PC-9 (cell line): ENCODE measurements at regions not wholly inside any gene's neighbourhood (a gene's known extent, or its start where the extent isn't known, plus 50 kb on each side); places are given as distances from the start of the nearest gene placed in this dataset.

Experiments used
- BruUV-seq: library from RNA; stranded (reverse); fragments of 400-500 nt; replicated peaks from 2 replicates; lab custom pipeline; 2021; lab: Mats Ljungman, UMichigan
- CTCF ChIA-PET: fragments of 300-600 bp; sonication (Branson Sonifier 250); formaldehyde crosslinking; loops from one replicate; lab custom pipeline; 2022; ENCODE audit warnings: antibody characterized with exemption; lab: Charles Lee
- POLR2A ChIA-PET: fragments of 300-600 bp; sonication (Branson Sonifier 250); formaldehyde crosslinking; loops from one replicate; lab custom pipeline; 2022; ENCODE audit warnings: antibody characterized with exemption; ENCODE audit not compliant: unreplicated experiment; lab: Charles Lee
- DNase-seq, 2 experiments: peaks; one replicate each; pipeline versions ENCODE4 v3.0.0 to v3.0.0-alpha.2; 2015 to 2022; ENCODE audit warnings: mixed read lengths in 1 of 2
- H2AFZ ChIP-seq: fragments of 200-600 bp; sonication (generic); 2 replicates; pipeline ENCODE4 v1.8.1; 2017; ENCODE audit warnings: antibody characterized with exemption
- H3F3A ChIP-seq: fragments of 200-600 bp; sonication (generic); 2 replicates; pipeline ENCODE4 v1.8.1; 2017; ENCODE audit warnings: antibody characterized with exemption, mild to moderate bottlenecking, low read depth; ENCODE audit not compliant: insufficient read depth
- H3K27ac ChIP-seq: fragments of 200-600 bp; sonication (generic); 2 replicates; pipeline ENCODE4 v1.6.1; 2016; ENCODE audit warnings: mixed run types
- H3K27me3 ChIP-seq: fragments of 200-600 bp; sonication (generic); 2 replicates; pipeline ENCODE4 v1.6.1; 2016; ENCODE audit warnings: low read depth, mixed run types; ENCODE audit not compliant: insufficient read depth
- H3K36me3 ChIP-seq: fragments of 200-600 bp; sonication (generic); 2 replicates; pipeline ENCODE4 v1.6.1; 2016; ENCODE audit warnings: low read depth, mixed run types
- H3K4me1 ChIP-seq: fragments of 200-600 bp; sonication (generic); replicated peaks from 2 replicates; pipeline ENCODE4 v1.6.1; 2016; ENCODE audit warnings: mixed run types; ENCODE audit not compliant: insufficient read depth
- H3K4me2 ChIP-seq: fragments of 200-600 bp; sonication (generic); 2 replicates; pipeline ENCODE4 v1.6.1; 2017; ENCODE audit warnings: mixed run types
- H3K4me3 ChIP-seq: fragments of 200-600 bp; sonication (generic); 2 replicates; pipeline ENCODE4 v1.6.1; 2016; ENCODE audit warnings: mixed run types
- H3K79me2 ChIP-seq: fragments of 200-600 bp; sonication (generic); 2 replicates; pipeline ENCODE4 v1.6.1; 2017; ENCODE audit warnings: low read depth, mixed run types
- H3K9me2 ChIP-seq: fragments of 200-600 bp; sonication (generic); 2 replicates; pipeline ENCODE4 v1.8.1; 2017; ENCODE audit warnings: mild to moderate bottlenecking; ENCODE audit not compliant: insufficient read depth
- H3K9me3 ChIP-seq: fragments of 200-600 bp; sonication (generic); 2 replicates; pipeline ENCODE4 v1.8.1; 2016; ENCODE audit warnings: low read depth; ENCODE audit not compliant: insufficient read depth
- H4K20me1 ChIP-seq: fragments of 200-600 bp; sonication (generic); 2 replicates; pipeline ENCODE4 v1.8.1; 2017; ENCODE audit not compliant: insufficient read depth
- CTCF ChIP-seq: fragments of 200-600 bp; sonication (generic); conservative IDR thresholded peaks from 2 replicates; pipeline ENCODE4 v1.6.1; 2017; ENCODE audit warnings: mixed run types, antibody characterized with exemption, mild to moderate bottlenecking, moderate library complexity
- EZH2 ChIP-seq: fragments of 200-600 bp; sonication (generic); IDR thresholded peaks from 2 replicates; pipeline ENCODE4 v1.8.0; 2017; ENCODE audit warnings: antibody characterized with exemption, low read depth
- intact Hi-C: fragments of 100-400 bp; cut with micrococcal nuclease; formaldehyde crosslinking; loops from one replicate; pipeline ENCODE4 v1.10.0; 2022; ENCODE audit not compliant: unreplicated experiment

DNA sequence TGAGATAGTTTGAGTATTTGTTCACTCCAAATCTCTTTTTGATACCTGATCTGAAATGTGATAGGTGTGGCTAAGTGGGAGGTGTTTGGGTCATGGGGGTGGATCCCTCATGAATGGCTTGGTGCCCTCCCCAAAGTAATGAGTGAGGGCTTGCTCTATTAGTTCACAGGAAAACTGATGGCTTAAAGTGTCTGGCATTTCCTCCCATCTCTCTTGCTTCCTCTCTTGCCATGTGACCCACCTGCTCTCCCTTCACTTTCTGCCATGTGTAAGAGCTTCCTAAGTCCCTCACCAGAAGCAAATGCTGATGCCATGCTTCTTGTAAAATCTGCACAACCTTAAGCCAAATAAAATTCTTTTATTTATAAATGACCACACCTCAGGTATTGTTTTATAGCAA is 61.1 kb downstream of the MAD2L1 start:
- Histone ChIP-seq H4K20me1 (no peaks in the 10 kb centered on the region), H3F3A (no peaks in the 10 kb centered on the region), H2AFZ (no peak overlapping the region), H3K79me2 (no peaks in the 10 kb centered on the region), H3K4me2 (no peak overlapping the region), H3K4me1 (peaks cover 13% of the 10 kb centered on the region; the same call in 1 of the 2 replicates), H3K4me3 (no peak overlapping the region), H3K9me2 (no peaks in the 10 kb centered on the region), H3K27ac (no peak overlapping the region), H3K9me3 (no peaks in the 10 kb centered on the region), H3K27me3 (no peaks in the 10 kb centered on the region), H3K36me3 (no peaks in the 10 kb centered on the region)
- intact Hi-C loops, result no loop called here
- CTCF ChIA-PET, result no interaction called here
- BruUV-seq, result no TSS peak
- no peak for TF ChIP-seq EZH2
- no peak for TF ChIP-seq CTCF
- DNase-seq, result no peak
- POLR2A ChIA-PET, result no interaction called here

GRCh38 chr4:120005076-120005475 is 61.6 kb downstream of the MAD2L1 start:
- H3F3A ChIP-seq, result no peaks in the 10 kb centered on the region
- H3K4me1 ChIP-seq, result peaks cover 12% of the 10 kb centered on the region; the same call in 1 of the 2 replicates
- H3K27ac ChIP-seq, result no peak overlapping the region
- H3K4me3 ChIP-seq, result no peak overlapping the region
- intact Hi-C loops, result no loop called here
- H3K79me2 ChIP-seq, result no peaks in the 10 kb centered on the region
- H3K36me3 ChIP-seq, result no peaks in the 10 kb centered on the region
- POLR2A ChIA-PET, result no interaction called here
- CTCF ChIA-PET, result no interaction called here
- H3K4me2 ChIP-seq, result no peak overlapping the region
- H2AFZ ChIP-seq, result no peak overlapping the region
- no peak for DNase-seq
- no peaks in the 10 kb centered on the region for H4K20me1 ChIP-seq
- no TSS peak for BruUV-seq
- no peaks in the 10 kb centered on the region for H3K9me3 ChIP-seq
- no peaks in the 10 kb centered on the region for H3K27me3 ChIP-seq
- TF ChIP-seq CTCF, result no peak
- no peak for TF ChIP-seq EZH2
- no peaks in the 10 kb centered on the region; the same call in 1 of the 2 replicates for H3K9me2 ChIP-seq

GRCh38 chr4:120004054-120004453 is 62.6 kb downstream of the MAD2L1 start:
- no peak overlapping the region for H3K4me3 ChIP-seq
- H3K4me2 ChIP-seq, result no peak overlapping the region
- ChIA-PET POLR2A (no interaction called here), CTCF (no interaction called here)
- no peak for DNase-seq
- no peak overlapping the region for H3K27ac ChIP-seq
- H3K9me2 ChIP-seq, result no peaks in the 10 kb centered on the region; the same call in 1 of the 2 replicates
- no TSS peak for BruUV-seq
- H3K79me2 ChIP-seq, result no peaks in the 10 kb centered on the region
- no peaks in the 10 kb centered on the region for H3F3A ChIP-seq
- H3K4me1 ChIP-seq, result 0 out of 2 replicates have a peak, but pooled peaks cover 5% of the 10 kb centered on the region
- no peaks in the 10 kb centered on the region for H3K9me3 ChIP-seq
- no peak overlapping the region for H2AFZ ChIP-seq
- H4K20me1 ChIP-seq, result no peaks in the 10 kb centered on the region
- H3K36me3 ChIP-seq, result no peaks in the 10 kb centered on the region
- TF ChIP-seq CTCF, result no peak
- no peak for TF ChIP-seq EZH2
- intact Hi-C loops, result no loop called here
- no peaks in the 10 kb centered on the region for H3K27me3 ChIP-seq
